ENCODE measurements at regions not wholly inside any gene's neighbourhood (a gene's known extent, or its start where the extent isn't known, plus 50 kb on each side); places are given as distances from the start of the nearest gene placed in this dataset.

DNA sequence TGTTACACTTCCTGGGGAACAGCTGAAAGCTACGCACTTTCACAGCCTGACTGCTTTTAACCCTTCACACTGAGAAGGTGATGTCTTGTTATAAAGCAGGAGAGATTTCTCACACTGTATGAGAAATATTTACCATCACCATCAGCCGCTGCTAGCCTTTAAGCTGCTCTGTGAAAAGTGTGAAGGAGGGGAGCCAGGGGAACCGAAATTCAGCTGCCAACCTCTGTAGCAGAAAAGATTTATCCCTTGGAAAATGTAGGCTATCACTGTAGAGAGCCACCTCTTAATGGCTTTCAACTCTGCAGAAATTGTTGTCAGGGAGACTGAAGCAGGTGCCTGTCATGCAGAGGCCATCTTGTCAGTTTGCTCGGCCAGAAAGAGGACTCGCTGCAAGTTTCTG is 145.3 kb downstream of the SP3 start:
- no peak for DNase-seq (ENCODE audit: low read depth)

DNA sequence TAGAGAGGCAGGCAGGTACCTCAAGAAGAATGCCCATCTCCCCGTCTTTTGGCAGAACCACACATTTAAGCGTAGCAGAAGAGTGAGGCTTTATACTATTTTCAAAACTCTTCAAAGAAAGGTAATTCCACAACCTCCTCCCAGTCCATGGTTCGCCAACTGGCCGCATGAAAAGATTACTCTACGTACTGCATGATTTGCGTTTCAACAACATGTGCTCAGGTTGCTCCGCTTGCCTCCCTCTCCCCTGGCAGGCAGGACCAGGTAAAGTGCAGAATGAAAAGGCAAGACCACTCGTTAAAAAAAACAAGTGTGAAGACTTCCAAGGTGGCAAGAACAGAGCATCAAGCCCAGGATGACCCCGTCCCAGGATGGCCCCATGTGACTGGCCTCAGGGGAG is 143.7 kb downstream of the SP3 start:
- DNase-seq (ENCODE audit: low read depth): no peak

DNA sequence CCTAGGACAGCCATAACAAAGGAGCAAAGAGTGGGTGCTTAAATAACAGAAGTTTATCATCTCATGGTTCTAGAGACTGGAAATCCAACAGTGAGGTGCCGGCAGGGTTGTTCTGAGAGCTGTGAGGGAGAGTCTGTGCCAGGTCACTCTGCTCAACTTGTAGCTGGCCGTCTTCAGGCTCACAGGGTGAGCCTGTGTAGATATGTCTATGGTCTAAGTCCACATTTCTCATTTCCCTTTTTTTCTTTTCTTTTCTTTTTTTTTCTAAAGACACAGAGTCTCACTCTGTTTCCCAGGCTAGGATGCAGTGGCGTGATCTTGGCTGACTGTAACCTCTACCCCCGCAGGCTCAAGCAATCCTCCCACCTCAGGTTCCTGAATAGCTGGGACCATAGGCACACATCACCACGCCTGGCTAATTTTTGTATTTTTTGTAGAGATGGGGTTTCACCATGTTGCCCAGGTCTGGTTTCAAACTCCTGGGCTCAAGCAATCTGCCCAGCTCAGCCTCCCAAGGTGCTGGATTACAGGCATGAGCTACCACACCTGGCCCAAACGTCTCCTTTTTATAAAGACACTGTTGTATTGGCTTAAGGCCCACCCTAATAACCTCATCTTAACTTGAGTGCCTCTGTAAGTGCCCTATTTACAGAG is 142.2 kb downstream of the SP3 start:
- DNase-seq (ENCODE audit: low read depth): no peak

DNA sequence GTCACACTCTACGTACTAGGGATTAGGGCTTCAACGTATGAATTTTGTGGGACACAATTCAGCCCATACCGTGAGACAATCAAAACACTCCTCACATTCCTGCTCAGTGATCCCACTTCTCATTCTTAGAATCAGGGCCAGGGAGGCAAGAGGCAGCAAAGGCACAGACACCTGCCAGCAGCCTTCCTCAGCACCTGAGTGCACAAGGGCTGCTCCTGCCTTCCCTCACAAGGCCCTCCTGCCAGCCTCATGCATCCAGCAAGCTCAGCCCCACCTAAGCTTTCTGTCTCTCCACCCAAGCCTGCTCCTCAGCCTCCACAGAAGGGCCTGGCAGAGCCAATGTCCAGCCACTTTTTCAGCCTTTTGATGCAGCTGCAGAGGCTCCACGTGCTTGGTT is 141.6 kb downstream of the SP3 start:
- no peak for DNase-seq (ENCODE audit: low read depth)

- no peak for DNase-seq (ENCODE audit: low read depth)
Observed at GRCh38 chr2:173828189-173829142, 136.7 kb downstream of the SP3 start.

DNA sequence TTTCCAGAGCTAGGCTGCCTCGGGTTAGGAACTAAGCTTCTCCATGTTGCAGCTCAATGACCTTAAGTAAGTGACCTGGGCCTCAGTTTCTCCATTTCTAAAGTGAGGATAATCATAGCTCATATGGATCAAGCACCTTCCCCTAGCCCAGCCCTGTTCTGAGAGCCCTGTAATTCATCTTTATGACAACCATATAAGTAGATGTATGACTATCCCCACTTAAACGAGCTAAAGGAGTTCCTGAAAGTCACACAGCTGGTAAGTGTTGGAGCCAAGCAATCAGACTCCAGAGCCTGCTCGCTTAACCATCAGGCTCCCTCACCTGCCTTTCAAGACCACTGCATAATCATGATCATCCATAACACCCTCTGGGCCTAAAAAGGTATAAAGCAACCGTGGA is 135.4 kb downstream of the SP3 start:
- no peak for DNase-seq (ENCODE audit: low read depth)

DNA sequence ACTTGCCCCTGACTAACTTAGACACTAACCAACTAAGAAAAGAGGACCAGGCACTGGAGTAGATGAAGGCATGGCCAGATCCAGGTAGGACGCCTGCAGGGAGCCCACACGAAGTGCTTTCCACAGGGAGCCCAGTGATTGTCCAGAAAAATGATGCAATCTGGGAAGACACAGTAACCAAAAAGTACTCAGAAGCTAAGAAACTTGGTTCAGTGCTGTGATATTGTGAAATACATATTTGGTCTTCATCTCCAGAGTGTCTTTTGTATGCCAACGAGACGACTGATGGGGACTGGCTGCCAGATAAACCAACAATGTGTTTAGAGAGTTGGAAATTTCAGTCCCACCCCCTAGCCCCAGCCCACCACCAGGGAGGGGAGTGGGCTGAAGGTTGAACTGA is 135.0 kb downstream of the SP3 start:
- DNase-seq (ENCODE audit: low read depth): no peak

- no peak for DNase-seq (ENCODE audit: low read depth)
Observed at GRCh38 chr2:173831312-173832229, 133.6 kb downstream of the SP3 start.

- no peak for DNase-seq (ENCODE audit: low read depth)
Observed at GRCh38 chr2:173834141-173834540, 131.0 kb downstream of the SP3 start.

GRCh38 chr2:173835726-173836125 is 129.4 kb downstream of the SP3 start:
- DNase-seq (ENCODE audit: low read depth): no peak

DNA sequence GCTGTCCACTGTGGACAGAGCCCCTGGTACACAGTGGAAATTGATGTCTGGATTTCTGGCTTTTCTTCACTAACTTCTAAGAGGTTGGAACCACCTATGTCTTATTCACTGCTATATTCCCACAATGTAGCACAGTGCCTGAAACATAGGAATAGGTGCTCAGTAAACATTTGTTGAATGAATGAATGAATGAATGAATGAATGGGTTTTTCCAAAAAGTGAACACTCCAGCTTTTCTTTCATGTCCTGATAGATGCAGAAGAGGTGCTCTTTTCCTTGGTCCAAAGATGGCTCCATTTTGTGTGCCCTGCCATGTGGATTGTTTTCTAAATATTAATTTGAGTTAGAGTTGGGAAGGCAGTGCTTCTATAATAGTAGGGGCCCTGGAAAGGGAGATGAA is 124.1 kb downstream of the SP3 start:
- DNase-seq (ENCODE audit: low read depth): no peak

- DNase-seq (ENCODE audit: low read depth): no peak
Observed at GRCh38 chr2:173843526-173843925, 121.6 kb downstream of the SP3 start.

- peak; percentile 17 for DNase-seq (ENCODE audit: low read depth)
Observed at GRCh38 chr2:173851141-173851641, 114.0 kb downstream of the SP3 start.

GRCh38 chr2:173854141-173854540 is 111.0 kb downstream of the SP3 start:
- DNase-seq (ENCODE audit: low read depth): no peak

DNA sequence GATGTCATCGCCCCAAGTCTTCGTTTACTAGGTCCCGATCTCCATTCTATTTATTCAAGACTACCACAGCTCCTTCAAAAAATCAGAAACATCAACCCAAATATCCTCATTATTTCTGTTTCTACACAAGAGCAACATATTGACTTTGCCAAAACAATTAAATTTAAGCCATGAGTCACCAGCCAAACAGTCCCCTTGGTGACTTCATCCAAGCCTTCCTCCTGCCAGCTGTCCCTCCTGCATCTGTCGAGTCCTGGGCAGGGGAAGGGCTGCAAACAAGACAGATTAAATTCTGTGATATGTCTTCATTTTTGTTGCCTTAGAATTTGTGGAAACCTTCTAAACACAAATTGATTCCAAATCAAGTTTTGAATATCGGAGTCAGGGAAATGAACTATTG is 110.3 kb downstream of the SP3 start:
- peak; percentile 72 for DNase-seq (ENCODE audit: low read depth)

GRCh38 chr2:173855661-173856060 is 109.5 kb downstream of the SP3 start:
- no peak for DNase-seq (ENCODE audit: low read depth)

All from Daoy (cell line).